Left kidney (tissue), 1 donor: ENCODE measurements at regions not wholly inside any gene's neighbourhood (a gene's known extent, or its start where the extent isn't known, plus 50 kb on each side); places are given as distances from the start of the nearest gene placed in this dataset.

Source experiments
- DNase-seq: peaks from one replicate; pipeline ENCODE4 v3.0.0-alpha.2; 2013

- DNase-seq, result no peak
Measured at GRCh38 chr2:12348216-12348615, 368.5 kb upstream of the TRIB2 start.

DNA sequence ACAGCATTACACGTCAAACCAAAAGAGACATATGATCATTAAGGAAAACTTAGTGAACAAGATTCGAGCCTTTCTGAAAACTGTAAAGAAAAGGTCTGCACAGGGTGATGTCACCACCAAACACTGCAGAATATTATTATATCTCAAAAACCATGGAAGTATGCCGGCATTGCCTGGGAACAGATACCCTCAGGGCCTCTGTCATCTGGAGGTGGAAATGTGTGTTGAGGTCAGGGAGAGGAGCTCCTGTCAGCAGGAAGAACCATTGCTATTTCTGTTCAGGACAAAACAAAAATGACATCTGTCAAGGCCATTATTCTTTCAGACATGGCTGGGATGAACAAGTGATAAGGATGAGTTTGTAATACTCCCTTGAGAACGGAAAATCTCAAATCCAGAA, 365.9 kb upstream of the TRIB2 start:
- DNase-seq, result no peak

- DNase-seq, result no peak
Measured at GRCh38 chr2:12352889-12353288, 363.8 kb upstream of the TRIB2 start.

DNA sequence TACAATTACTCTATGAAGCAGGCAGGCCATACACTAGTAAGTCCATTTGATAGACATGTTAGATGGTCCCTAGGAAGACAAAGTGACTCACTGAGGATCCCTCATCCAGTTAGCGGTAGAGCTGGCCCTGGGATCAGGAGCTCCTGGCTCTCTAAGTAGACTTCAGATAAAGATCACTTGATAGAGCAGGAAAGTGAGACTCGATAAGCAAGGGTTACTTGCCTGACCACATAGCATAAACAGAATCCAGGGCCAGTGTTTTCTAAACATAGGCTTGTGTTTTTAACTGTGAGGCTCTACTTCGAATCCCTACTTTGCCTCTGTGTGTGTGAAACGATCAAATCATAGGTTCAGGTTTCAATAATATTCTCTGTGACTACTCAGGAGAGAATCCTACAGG, 355.2 kb upstream of the TRIB2 start:
- DNase-seq, result no peak

DNA sequence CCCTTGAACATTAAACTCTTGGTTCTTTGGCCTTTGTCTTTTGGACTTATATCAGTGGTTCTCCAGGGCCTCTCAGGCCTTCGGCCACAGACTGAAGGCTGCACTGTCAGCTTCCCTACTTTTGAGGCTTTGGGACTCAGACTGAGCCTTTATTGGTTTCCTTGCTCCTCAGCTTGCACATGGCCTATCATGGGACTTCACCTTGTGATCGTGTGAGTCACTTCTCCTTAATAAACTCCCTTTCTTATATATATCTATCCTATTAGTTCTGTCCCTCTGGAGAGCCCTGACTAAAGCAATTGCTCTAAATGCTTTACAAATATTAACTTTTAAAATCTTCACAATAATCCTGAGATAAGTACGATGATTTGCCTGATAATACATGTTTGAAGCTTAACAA, 353.6 kb upstream of the TRIB2 start:
- DNase-seq, result no peak

DNA sequence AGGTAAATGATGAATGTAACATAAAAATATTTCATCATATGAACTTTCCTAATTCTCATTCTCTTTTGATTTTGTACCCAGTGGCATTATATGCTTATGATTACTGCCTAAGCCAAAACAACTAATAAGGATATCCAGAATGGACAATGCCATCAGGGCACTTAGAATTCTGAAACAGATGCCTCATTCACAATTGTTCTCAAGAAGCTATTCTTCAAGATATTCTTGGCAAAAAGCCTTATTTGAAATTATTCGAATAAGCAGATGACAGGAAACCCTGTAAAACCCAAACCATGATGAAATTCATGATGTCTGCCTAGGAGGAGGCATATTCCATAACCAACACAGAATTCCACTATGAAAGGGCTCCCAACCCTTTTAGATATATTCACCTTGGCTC, 353.2 kb upstream of the TRIB2 start:
- DNase-seq, result no peak

- no peak for DNase-seq
Measured at GRCh38 chr2:12369566-12369965, 347.2 kb upstream of the TRIB2 start.

- no peak for DNase-seq
Measured at GRCh38 chr2:12376025-12376424, 340.7 kb upstream of the TRIB2 start.

DNA sequence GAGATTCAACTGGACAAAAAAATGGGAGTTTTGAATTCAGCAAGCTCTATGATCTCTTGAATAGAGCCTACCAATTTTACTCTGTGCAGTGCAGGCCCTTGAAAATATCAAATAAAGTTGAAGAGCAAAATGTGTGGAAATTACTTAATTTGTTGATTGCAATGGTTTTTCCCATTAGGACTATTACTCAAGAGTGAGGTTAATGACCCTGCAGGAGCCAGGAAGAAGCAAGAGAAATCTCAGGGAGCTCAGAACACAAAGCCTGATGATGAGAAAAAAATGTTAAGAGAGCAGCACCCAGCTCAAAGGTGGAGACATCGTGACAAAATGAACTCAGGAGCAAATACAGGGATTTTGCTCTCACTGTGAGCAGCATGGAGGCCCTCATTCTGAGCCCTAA, 337.6 kb upstream of the TRIB2 start:
- DNase-seq, result no peak

DNA sequence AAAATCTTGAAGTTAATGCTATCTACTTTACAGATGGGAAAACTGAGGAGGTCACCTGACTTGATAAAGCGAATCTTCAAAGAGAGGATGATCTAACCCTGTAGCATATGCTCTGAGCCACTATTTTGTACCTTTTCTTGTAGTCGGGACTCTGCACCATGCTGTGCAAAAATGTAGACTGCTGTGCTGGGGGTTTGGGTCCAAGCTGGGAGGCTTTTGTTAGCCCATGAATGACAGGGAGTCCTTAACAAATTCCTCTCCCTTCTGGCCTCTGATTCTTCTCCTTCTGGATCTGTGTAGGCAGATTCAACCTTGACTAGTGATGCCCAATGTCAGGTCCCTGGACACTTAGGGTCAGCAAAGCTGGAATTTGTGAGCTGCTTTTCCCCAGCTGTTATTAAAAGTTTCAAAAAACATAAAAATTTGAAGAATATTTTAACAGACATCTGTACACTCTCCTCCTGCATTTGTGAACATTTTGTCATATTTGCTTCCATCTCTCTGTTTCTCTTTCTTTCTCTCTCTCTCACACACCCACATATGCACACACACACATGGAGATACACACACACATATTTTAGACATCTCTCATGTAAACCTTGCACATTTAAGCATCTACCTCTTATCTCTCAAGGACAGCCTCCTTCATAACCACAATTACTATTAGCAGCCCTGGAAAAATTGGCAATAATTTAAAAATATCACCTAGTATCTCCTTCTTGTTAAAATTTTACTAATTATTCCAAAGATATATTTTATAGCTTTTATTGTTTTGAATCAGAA, 335.0 kb upstream of the TRIB2 start:
- no peak for DNase-seq

DNA sequence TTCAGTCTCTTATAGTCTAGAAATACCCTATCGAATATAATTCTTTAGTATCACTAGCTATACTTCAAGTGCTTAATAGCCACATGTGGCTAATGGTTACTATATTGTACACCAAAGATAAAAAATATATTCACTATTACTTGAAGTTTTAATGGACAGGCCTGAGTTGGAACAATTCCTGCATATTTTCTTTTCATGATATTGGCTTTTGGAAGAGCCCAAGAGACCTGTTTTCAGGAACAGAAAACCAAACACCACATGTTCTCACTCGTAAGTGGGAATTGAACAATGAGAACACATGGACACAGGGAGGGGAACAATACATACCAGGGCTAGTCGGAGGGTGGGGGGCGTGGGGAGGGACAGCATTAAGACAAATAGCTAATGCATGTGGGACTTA, 334.4 kb upstream of the TRIB2 start:
- DNase-seq, result no peak

DNA sequence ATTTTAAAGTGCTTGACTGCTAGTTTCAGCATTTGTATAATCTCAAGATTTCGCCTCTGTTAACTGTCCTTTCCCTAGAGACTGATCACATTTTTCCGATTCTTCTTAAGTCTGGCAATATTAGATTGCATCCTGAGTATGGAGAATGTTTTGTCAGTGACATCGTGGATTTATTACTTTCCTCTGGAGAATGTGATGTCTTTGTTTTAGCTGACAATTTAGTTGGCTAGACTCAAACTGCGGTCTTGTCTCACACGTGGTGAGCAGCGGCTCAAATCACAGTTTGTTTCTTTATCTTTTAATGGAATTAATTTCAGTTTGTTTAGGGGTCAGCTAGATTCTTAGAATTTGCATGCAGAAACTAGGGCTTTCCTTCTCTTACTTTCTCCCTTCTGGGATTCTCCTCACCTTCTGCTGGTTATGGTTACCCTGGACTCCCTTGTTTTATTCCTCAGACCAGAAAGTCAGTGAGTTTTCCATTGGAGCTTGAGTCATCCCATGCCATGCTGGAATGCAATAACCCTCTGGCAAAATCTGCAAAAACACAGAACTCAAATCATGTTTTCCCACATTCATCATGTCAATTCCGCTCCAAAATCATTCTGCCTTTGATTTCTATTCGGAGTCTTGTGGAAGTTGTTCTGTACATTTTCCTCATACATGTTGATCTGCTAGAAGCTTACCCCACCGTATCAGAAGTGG, 327.2 kb upstream of the TRIB2 start:
- no peak for DNase-seq

DNA sequence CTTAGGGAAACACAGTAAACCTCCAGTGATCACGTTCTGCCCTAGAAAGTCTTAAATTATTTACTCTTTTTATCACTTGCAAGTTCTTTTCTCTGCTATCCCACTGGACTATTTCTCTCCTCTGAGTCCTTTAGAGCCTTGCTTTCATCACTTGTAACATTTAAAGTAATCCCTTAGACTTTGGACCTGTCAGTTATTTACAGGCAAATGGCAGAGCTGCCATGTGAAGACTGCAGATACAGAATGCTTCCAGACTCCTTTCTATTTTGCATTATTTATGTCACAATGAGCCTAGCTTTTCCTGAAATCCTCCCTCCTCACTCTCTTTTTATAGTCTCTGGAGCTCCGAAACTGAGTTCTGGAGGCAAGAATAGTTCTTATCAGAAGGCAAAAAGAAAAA, 325.6 kb upstream of the TRIB2 start:
- DNase-seq, result no peak

- no peak for DNase-seq
Measured at GRCh38 chr2:12396699-12397098, 320.0 kb upstream of the TRIB2 start.

DNA sequence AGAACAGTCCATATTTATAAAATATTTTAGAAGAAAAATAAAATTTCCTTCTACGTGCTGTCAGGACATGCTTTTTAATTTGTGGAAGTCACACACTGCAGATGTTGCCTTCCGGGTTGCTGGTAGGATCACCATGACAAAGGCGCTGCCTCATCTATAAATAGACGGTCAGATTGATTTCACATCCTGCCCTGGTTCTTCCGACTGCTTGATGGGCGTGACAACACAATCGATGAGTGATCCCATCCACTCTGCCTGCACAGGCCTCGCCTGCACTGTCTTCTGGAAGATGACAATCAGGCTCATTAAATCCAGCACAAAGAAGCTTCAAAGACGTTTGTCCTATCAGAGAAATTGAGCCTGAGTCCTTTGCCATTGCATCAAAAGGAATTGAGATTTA, 318.9 kb upstream of the TRIB2 start:
- DNase-seq, result no peak

DNA sequence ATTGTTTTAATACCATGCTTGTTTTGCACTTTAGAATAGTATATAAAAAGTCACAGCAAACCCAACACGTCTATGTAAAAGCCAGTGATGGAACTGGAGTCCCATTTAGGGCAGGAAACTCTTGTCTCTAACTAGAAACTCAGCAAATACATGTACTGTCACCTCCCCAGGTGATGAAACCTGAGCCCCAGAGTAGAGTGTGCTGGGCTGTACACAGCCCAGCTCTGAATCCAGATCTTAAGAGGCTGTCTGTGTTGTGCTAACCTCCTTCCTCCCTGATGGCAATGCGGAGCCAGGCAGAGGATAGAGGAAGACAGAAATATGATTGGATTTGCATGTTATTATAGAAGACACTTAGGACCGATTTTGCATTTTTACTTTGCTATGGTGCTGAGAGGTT, 317.5 kb upstream of the TRIB2 start:
- no peak for DNase-seq

DNA sequence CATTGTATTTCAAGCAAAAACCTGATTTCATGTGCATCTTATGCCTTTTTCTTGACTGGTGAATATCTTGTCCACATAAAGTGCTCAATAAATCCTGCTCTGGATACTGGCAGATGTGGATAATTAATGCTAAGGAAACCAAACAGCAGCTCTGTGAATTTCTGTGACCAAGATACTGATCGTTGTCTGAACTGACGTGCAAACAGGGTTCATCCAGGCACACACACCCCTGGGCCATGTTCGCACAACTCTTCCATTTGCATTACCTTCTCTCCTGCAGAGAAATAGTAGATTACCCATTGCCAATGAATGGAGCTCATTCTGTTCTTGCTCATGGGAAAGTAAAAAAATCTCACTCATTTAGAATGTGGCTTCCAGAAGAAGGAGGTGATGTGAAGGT, 316.2 kb upstream of the TRIB2 start:
- no peak for DNase-seq

GRCh38 chr2:12402440-12403139, 314.1 kb upstream of the TRIB2 start:
- DNase-seq, result no peak

GRCh38 chr2:12404497-12404896, 312.2 kb upstream of the TRIB2 start:
- DNase-seq, result no peak

DNA sequence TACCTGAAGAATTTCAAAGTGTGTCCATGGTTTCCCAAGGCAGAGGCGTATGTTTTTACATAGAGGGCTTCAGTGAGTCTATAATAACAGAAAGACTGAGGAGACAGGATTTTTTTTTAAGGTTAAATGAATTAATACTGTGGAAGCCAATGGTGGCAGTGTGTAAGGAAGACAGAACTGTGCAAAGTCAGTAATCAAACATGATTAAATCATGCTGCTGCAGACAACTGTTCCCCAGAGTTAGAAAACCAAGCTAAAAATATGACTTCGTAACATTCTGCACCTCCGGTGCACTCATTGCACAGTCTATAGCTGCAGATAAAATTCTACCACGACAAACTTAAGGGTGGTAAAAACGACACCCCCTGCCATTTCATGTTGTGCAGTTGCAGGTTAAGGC, 309.6 kb upstream of the TRIB2 start:
- DNase-seq, result no peak

- DNase-seq, result no peak
Measured at GRCh38 chr2:12412898-12413305, 303.8 kb upstream of the TRIB2 start.

DNA sequence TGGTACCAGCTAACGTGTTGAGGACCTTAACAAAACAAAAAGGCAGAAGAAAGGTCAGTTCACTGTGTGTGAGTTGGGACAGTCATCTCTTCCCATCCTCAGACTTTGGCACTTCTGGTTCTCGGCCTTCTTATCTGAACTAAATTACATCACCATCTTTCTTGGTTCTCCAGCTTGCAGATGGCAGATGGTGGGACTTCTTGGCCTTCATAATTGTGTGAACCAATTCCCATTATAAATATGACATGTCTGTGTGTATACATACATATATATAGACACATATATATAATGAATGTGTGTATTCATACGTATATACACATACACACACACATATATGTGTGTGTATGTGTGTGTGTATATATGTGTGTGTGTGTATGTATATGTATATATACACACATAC, 301.2 kb upstream of the TRIB2 start:
- DNase-seq, result no peak

GRCh38 chr2:12416600-12416999, 300.1 kb upstream of the TRIB2 start:
- no peak for DNase-seq
